Activated effector memory CD4-positive, alpha-beta T cell treated with Interleukin-2 at 50 U/mL for 16 hours (primary cell): ENCODE measurements at regions not wholly inside any gene's neighbourhood (a gene's known extent, or its start where the extent isn't known, plus 50 kb on each side); places are given as distances from the start of the nearest gene placed in this dataset.

Experiments
- DNase-seq: peaks from one replicate; pipeline ENCODE4 v3.0.0-alpha.2; 2020

- no peak for DNase-seq
Observed at GRCh38 chr2:71951718-71952404, 195.8 kb downstream of the CYP26B1 start.

- DNase-seq = no peak
Observed at GRCh38 chr2:71951083-71951468, 196.6 kb downstream of the CYP26B1 start.

GRCh38 chr2:71950256-71951082 is 197.2 kb downstream of the CYP26B1 start:
- no peak for DNase-seq

DNA sequence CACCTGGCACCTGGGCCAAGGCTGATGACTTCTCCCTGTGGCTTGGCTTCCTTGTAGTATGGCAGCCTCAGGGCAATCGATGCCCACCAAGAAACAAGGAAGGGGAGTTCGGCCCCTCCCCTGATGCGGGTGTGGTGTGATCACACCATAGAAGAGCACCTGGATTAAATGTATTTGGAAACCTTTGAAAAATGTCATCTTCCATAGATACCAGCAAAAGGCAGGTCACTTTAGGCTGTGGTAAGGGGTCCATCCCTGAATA is 198.2 kb downstream of the CYP26B1 start:
- DNase-seq = no peak

DNA sequence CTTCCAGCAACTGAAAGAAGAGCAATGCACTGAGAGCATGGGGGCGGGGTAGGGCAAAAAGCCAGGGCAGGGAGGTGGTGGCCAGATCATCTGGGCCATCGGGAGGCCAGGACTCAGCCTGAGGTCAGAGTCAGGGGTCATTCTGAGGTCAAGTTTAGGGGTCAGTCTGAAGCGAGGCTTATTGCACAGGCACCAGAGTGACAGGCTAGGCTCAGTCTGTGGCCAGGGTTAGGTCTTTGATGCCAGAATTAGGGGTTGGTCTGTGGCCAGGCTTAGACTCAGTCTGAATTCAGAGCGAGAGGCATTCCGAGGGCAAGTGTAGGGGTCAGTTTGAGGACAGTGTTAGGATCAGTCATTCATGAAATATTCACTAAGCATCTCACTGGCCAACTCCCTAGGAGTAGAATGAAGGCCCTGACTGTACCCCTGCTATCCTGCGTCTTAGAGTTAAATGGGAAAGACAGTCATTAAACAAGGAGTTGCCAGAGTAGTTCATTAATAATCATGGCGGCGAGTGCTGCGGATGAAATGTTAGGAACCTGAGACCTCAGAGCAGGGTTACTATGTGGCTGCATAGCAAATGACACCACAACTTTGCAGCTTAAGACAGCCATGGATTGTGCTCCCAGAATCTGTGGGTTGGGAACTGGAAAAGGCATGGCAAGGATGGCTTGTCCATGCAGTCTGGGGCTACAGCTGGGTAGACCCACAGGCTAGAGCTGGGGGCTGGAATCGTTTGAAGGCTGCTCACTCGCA is 198.7 kb downstream of the CYP26B1 start:
- DNase-seq = no peak

GRCh38 chr2:71947809-71948208 is 199.9 kb downstream of the CYP26B1 start:
- no peak for DNase-seq

- no peak for DNase-seq
Observed at GRCh38 chr2:71945603-71945959, 202.1 kb downstream of the CYP26B1 start.

DNA sequence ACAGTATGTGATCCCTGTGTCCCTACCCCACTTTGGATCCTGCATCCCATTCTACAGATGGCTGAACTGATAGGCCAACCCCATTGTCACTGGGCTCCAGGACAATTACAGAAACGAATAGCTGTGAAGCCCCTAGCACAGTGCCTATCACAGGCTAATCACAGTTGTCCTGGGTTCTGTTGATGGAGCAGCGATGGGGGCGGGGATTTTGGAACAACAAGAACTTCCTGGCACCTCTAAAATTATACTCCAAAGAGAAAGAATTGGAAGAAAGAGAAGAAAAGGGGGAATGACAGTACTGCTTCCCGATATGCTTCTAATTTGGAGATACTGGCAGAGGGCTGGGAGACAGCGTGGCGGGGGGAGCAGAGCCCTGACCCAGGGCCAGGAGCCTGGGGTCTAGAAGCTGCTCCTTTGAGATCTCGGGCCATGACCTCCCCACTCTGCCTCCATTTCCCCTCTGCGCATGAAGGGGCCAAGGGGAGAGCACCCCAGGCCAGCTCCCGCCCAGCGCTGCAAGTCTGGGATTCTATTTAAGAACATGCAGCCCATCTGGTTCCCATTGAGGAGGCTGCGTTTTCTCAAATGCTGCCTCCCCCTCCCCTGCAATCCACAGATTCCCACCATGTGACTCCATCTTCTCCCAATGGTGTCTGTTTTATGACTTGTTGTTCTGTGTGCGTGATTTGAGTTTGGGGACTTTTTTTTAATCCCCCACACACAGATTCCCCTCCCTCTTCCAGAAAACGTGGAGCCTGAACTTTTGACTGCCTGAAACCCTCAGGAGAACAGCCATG is 202.7 kb downstream of the CYP26B1 start:
- no peak for DNase-seq

DNA sequence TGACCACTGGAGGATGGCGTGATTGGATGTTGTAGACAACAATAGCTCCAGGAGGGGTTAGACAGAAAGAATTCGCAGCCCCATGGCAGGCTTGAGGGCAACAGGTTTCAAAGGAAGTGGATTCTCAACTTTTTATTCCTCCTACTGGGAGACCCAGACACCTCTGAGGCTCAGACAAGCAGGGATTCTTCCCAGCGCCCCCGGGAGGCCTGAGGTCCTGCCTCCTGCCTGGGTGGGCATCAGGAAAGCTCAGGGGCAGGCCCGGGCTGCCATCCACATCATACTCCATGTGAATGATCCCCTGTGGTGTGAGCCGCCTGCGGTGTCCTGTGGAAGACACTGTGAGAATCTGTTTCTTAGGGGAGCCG is 203.5 kb downstream of the CYP26B1 start:
- DNase-seq = no peak

GRCh38 chr2:71943238-71944182 is 204.2 kb downstream of the CYP26B1 start:
- DNase-seq = no peak

DNA sequence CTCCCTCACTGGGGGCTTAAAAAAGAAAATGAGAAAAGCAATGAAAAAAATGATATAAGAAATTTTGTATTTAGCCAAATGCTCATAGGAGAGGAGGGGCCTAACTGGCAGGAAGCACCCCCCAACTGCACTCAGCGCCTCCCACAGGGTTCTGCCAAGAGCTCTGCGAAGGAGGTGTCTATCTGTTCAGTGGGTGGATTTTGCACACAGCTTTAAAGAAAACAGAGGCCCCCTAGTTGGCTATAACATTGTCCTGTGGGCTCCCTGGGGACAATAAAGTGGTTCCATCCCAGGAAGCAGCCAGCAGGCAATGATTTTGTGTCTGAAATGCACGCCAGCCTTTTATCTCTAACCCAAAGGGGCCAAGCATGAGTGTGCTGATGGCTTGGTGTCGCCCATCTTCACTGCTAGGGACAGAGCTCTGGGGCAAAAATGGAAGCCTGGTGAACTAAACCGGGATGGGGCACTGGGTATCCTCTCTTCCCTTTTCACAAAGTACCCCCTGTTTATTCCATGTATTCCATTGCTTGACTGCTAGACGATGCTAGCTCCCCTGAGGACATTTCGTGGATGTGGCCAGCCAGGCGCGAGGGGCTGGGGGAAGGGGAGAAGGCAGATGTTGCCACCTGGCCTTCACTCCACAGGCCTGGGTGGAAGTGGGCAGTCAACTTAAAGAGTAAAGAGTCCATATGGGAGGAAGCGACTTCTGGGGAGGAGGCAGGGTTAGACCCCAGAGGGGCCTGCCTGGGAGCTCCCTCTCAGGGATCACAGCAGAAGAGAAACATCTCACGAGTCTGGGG is 205.7 kb downstream of the CYP26B1 start:
- DNase-seq = no peak

GRCh38 chr2:71940695-71941094 is 207.0 kb downstream of the CYP26B1 start:
- DNase-seq = no peak

GRCh38 chr2:71939588-71940535 is 207.8 kb downstream of the CYP26B1 start:
- no peak for DNase-seq

GRCh38 chr2:71938659-71939587 is 208.7 kb downstream of the CYP26B1 start:
- no peak for DNase-seq

GRCh38 chr2:71938108-71938507 is 209.6 kb downstream of the CYP26B1 start:
- DNase-seq = no peak

GRCh38 chr2:71937396-71937795 is 210.3 kb downstream of the CYP26B1 start:
- no peak for DNase-seq

GRCh38 chr2:71936076-71937030 is 211.3 kb downstream of the CYP26B1 start:
- no peak for DNase-seq
